ENCODE measurements at regions not wholly inside any gene's neighbourhood (a gene's known extent, or its start where the extent isn't known, plus 50 kb on each side); places are given as distances from the start of the nearest gene placed in this dataset.

- Histone ChIP-seq H3K4me3 (no peak overlapping the region), H3K36me3 (no peaks in the 10 kb centered on the region), H3K27me3 (replicated peaks; ENCODE audit: insufficient read depth) (no peaks in the 10 kb centered on the region), H3K9me3 (no peaks in the 10 kb centered on the region), H3K4me1 (replicated peaks) (no peaks in the 10 kb centered on the region), H3K27ac (no peak overlapping the region)
- TF ChIP-seq POLR2A (IDR thresholded peaks at IDR 0.05) (no peak), POLR2AphosphoS5 (IDR thresholded peaks at IDR 0.05) (no peak)
- TF ChIP-seq, protein P1, sequence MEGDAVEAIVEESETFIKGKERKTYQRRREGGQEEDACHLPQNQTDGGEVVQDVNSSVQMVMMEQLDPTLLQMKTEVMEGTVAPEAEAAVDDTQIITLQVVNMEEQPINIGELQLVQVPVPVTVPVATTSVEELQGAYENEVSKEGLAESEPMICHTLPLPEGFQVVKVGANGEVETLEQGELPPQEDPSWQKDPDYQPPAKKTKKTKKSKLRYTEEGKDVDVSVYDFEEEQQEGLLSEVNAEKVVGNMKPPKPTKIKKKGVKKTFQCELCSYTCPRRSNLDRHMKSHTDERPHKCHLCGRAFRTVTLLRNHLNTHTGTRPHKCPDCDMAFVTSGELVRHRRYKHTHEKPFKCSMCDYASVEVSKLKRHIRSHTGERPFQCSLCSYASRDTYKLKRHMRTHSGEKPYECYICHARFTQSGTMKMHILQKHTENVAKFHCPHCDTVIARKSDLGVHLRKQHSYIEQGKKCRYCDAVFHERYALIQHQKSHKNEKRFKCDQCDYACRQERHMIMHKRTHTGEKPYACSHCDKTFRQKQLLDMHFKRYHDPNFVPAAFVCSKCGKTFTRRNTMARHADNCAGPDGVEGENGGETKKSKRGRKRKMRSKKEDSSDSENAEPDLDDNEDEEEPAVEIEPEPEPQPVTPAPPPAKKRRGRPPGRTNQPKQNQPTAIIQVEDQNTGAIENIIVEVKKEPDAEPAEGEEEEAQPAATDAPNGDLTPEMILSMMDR (IDR thresholded peaks at IDR 0.05) = no peak
- no peak for DNase-seq (ENCODE audit: low spot score)
- intact Hi-C loops (cut with DNase I) = no loop called here
Measured at GRCh38 chr9:27963836-27964235, 390.6 kb upstream of the C9orf72 start.

GRCh38 chr9:27967210-27967609 is 393.9 kb upstream of the C9orf72 start:
- Histone ChIP-seq H3K4me3 (no peak overlapping the region), H3K36me3 (no peaks in the 10 kb centered on the region), H3K27ac (no peak overlapping the region), H3K4me1 (replicated peaks) (no peaks in the 10 kb centered on the region), H3K27me3 (replicated peaks; ENCODE audit: insufficient read depth) (no peaks in the 10 kb centered on the region), H3K9me3 (no peaks in the 10 kb centered on the region)
- WGBS = 44% methylated on average over 2 of the region's 2 CpGs
- no peak for DNase-seq (ENCODE audit: low spot score)
- intact Hi-C loops (cut with DNase I) = no loop called here
- TF ChIP-seq, protein P1 (IDR thresholded peaks at IDR 0.05) = no peak
- TF ChIP-seq POLR2AphosphoS5 (IDR thresholded peaks at IDR 0.05) (no peak), POLR2A (IDR thresholded peaks at IDR 0.05) (no peak)

DNA sequence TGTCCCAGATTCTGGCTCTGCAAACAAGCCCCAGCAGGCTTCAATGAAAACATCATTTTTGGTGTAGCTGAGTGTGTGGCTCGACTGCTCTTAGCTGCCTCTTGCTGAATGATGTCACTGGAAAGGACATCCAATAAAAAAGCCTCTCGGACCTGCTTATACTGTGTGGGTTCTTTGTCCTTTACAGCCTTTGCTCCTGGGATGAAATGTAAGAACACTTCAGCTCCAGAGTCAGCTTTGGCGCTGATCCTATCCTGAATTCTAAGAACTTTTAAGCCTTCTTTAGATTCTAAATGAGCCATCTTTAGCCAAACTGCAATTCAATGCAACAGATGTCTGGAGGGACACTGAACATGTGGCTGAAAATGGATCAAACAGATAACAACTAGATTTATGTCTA is 404.6 kb upstream of the C9orf72 start:
- Histone ChIP-seq H3K4me1 (replicated peaks) (no peaks in the 10 kb centered on the region), H3K4me3 (no peak overlapping the region), H3K27me3 (replicated peaks; ENCODE audit: insufficient read depth) (no peaks in the 10 kb centered on the region), H3K9me3 (no peaks in the 10 kb centered on the region), H3K36me3 (no peaks in the 10 kb centered on the region), H3K27ac (no peak overlapping the region)
- intact Hi-C loops (cut with DNase I) = no loop called here
- no peak for TF ChIP-seq POLR2AphosphoS5 (IDR thresholded peaks at IDR 0.05)
- TF ChIP-seq, protein P1 (IDR thresholded peaks at IDR 0.05) = no peak
- TF ChIP-seq POLR2A (IDR thresholded peaks at IDR 0.05) = no peak
- DNase-seq (ENCODE audit: low spot score) = no peak
- 19% methylated on average over 3 of the region's 3 CpGs for WGBS

- intact Hi-C loops (cut with DNase I) = no loop called here
- H3K27me3 ChIP-seq (replicated peaks; ENCODE audit: insufficient read depth) = no peaks in the 10 kb centered on the region
- no peaks in the 10 kb centered on the region for H3K4me1 ChIP-seq (replicated peaks)
- no peaks in the 10 kb centered on the region for H3K9me3 ChIP-seq
- H3K36me3 ChIP-seq = no peaks in the 10 kb centered on the region
- 93% methylated on average over 1 of the region's 1 CpG for WGBS
- H3K4me3 ChIP-seq = no peak overlapping the region
- TF ChIP-seq, protein P1 (IDR thresholded peaks at IDR 0.05) = no peak
- no peak for TF ChIP-seq POLR2AphosphoS5 (IDR thresholded peaks at IDR 0.05)
- H3K27ac ChIP-seq = no peak overlapping the region
- DNase-seq (ENCODE audit: low spot score) = no peak
Measured at GRCh38 chr9:27985714-27986113, 412.4 kb upstream of the C9orf72 start.

GRCh38 chr9:27990524-27990923 is 417.2 kb upstream of the C9orf72 start:
- Histone ChIP-seq H3K27me3 (replicated peaks; ENCODE audit: insufficient read depth) (no peaks in the 10 kb centered on the region), H3K9me3 (no peaks in the 10 kb centered on the region), H3K4me3 (no peak overlapping the region), H3K36me3 (no peaks in the 10 kb centered on the region), H3K4me1 (replicated peaks) (no peaks in the 10 kb centered on the region), H3K27ac (no peak overlapping the region)
- TF ChIP-seq, protein P1 (IDR thresholded peaks at IDR 0.05) = no peak
- TF ChIP-seq POLR2AphosphoS5 (IDR thresholded peaks at IDR 0.05) (no peak), POLR2A (IDR thresholded peaks at IDR 0.05) (no peak)
- intact Hi-C loops (cut with DNase I) = no loop called here
- DNase-seq (ENCODE audit: low spot score) = no peak
- WGBS = 80% methylated on average over 2 of the region's 2 CpGs

Measured in prostate gland (tissue), 2 donors.